GM12892 (cell line): ENCODE measurements at regions not wholly inside any gene's neighbourhood (a gene's known extent, or its start where the extent isn't known, plus 50 kb on each side); places are given as distances from the start of the nearest gene placed in this dataset.

Source experiments
- POLR2A ChIP-seq: IDR thresholded peaks from 2 replicates; pipeline ENCODE4 v1.6.1; 2011; ENCODE audit warnings: low read depth, low read length, control low read depth
- POLR2AphosphoS5 ChIP-seq: IDR thresholded peaks from 2 replicates; pipeline ENCODE4 v1.6.1; 2011; ENCODE audit warnings: low read depth, low read length, control low read depth
- TAF1 ChIP-seq: IDR thresholded peaks from 2 replicates; pipeline ENCODE4 v1.6.1; 2011; ENCODE audit warnings: low read depth, mild to moderate bottlenecking, control low read depth, low read length, borderline replicate concordance

DNA sequence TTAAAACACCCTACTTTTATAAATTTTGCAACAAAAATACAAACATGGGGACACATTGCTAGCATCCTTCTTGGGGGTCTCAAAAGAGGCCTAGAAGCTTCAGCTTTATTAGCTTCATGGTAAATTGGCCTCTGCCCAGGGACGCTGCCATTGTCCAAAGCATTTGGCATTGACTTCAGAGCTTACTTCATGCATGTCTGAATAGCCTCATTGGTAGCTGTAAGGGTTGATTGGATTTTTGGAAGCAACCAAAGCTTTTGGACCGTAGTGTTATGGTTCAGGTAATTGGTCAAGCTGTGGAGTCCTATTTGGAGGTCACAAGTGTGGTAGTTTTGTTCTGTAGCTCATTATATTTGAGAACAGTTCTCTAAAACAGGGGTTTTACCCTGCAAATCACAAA lies 411.7 kb upstream of the SLC24A2 start:
- TF ChIP-seq POLR2A (no peak), POLR2AphosphoS5 (no peak), TAF1 (no peak)
